HEK293 (cell line): ENCODE measurements at regions not wholly inside any gene's neighbourhood (a gene's known extent, or its start where the extent isn't known, plus 50 kb on each side); places are given as distances from the start of the nearest gene placed in this dataset.
A peak's percentile ranks its signal among the peaks of the same experiment; 100 is the strongest.

Experiments used
- BCL11B ChIP-seq: fragments of 450-650 bp; formaldehyde crosslinking; IDR thresholded peaks from 2 replicates; pipeline ENCODE4 v1.5.1; 2016; ENCODE audit warnings: low read depth, missing biosample characterization, missing genetic modification characterization
- GLIS1 ChIP-seq: fragments of 450-650 bp; formaldehyde crosslinking; IDR thresholded peaks from 2 replicates; pipeline ENCODE4 v1.5.1; 2016; ENCODE audit warnings: missing biosample characterization, missing genetic modification characterization
- HIC1 ChIP-seq: fragments of 450-650 bp; formaldehyde crosslinking; IDR thresholded peaks from 2 replicates; pipeline ENCODE4 v1.5.1; 2016; ENCODE audit warnings: missing biosample characterization, missing genetic modification characterization
- HOXA7 ChIP-seq: sonication (generic); formaldehyde crosslinking; IDR thresholded peaks from 2 replicates; pipeline ENCODE4 v1.8.1; 2022; ENCODE audit warnings: missing genetic modification reagents, borderline replicate concordance
- KLF9 ChIP-seq: fragments of 450-650 bp; formaldehyde crosslinking; IDR thresholded peaks from 2 replicates; pipeline ENCODE4 v1.5.1; 2016; ENCODE audit warnings: missing biosample characterization, missing genetic modification characterization, low read depth
- MYNN ChIP-seq: fragments of 450-650 bp; formaldehyde crosslinking; IDR thresholded peaks from 2 replicates; pipeline ENCODE4 v1.5.1; 2016; ENCODE audit warnings: missing biosample characterization, missing genetic modification characterization, borderline replicate concordance
- MZF1 ChIP-seq: fragments of 450-650 bp; formaldehyde crosslinking; IDR thresholded peaks from 2 replicates; pipeline ENCODE4 v1.5.1; 2017; ENCODE audit warnings: missing biosample characterization, missing genetic modification characterization, borderline replicate concordance
- PBX3 ChIP-seq: sonication (generic); formaldehyde crosslinking; IDR thresholded peaks from 2 replicates; pipeline ENCODE4 v1.8.1; 2022; ENCODE audit warnings: mild to moderate bottlenecking, moderate library complexity, missing genetic modification reagents
- PRDM4 ChIP-seq: fragments of 450-650 bp; formaldehyde crosslinking; IDR thresholded peaks from 2 replicates; pipeline ENCODE4 v1.5.1; 2017; ENCODE audit warnings: missing biosample characterization, missing genetic modification characterization
- TRIM28 ChIP-seq: IDR thresholded peaks from 2 replicates; pipeline ENCODE4 v1.6.1; 2011; ENCODE audit warnings: low read length, control low read depth, borderline replicate concordance
- ZBTB20 ChIP-seq: fragments of 450-650 bp; formaldehyde crosslinking; IDR thresholded peaks from 2 replicates; pipeline ENCODE4 v1.5.1; 2016; ENCODE audit warnings: missing biosample characterization, missing genetic modification characterization
- ZBTB21 ChIP-seq: fragments of 450-650 bp; formaldehyde crosslinking; IDR thresholded peaks from 2 replicates; pipeline ENCODE4 v1.5.1; 2017; ENCODE audit warnings: missing biosample characterization, missing genetic modification characterization
- ZBTB6 ChIP-seq: fragments of 450-650 bp; formaldehyde crosslinking; IDR thresholded peaks from 2 replicates; pipeline ENCODE4 v1.5.1; 2017; ENCODE audit warnings: missing biosample characterization, missing genetic modification characterization
- ZBTB8A ChIP-seq: fragments of 450-650 bp; formaldehyde crosslinking; IDR thresholded peaks from 2 replicates; pipeline ENCODE4 v1.5.1; 2016; ENCODE audit warnings: missing biosample characterization, missing genetic modification characterization
- ZFP69B ChIP-seq: fragments of 450-650 bp; formaldehyde crosslinking; IDR thresholded peaks from 2 replicates; pipeline ENCODE4 v1.5.1; 2016; ENCODE audit warnings: missing biosample characterization, missing genetic modification characterization
- ZNF10 ChIP-seq: fragments of 450-650 bp; formaldehyde crosslinking; IDR thresholded peaks from 2 replicates; pipeline ENCODE4 v1.5.1; 2017; ENCODE audit warnings: missing biosample characterization, missing genetic modification characterization
- ZNF174 ChIP-seq: fragments of 450-650 bp; formaldehyde crosslinking; IDR thresholded peaks from 2 replicates; pipeline ENCODE4 v1.5.0; 2017; ENCODE audit warnings: missing biosample characterization, mild to moderate bottlenecking, missing genetic modification characterization
- ZNF214 ChIP-seq: fragments of 450-650 bp; formaldehyde crosslinking; IDR thresholded peaks from 2 replicates; pipeline ENCODE4 v1.5.1; 2017; ENCODE audit warnings: missing biosample characterization, mild to moderate bottlenecking, missing genetic modification characterization, borderline replicate concordance
- ZNF354C ChIP-seq: fragments of 450-650 bp; formaldehyde crosslinking; IDR thresholded peaks from 2 replicates; pipeline ENCODE4 v1.5.1; 2016; ENCODE audit warnings: missing biosample characterization, missing genetic modification characterization, low read depth, borderline replicate concordance
- ZNF433 ChIP-seq: fragments of 450-650 bp; formaldehyde crosslinking; IDR thresholded peaks from 2 replicates; pipeline ENCODE4 v1.5.1; 2016; ENCODE audit warnings: missing biosample characterization, missing genetic modification characterization, low read depth
- ZNF521 ChIP-seq: fragments of 450-650 bp; formaldehyde crosslinking; IDR thresholded peaks from 2 replicates; pipeline ENCODE4 v1.5.1; 2017; ENCODE audit warnings: missing biosample characterization, mild to moderate bottlenecking, missing genetic modification characterization
- ZNF530 ChIP-seq: fragments of 450-650 bp; formaldehyde crosslinking; IDR thresholded peaks from 2 replicates; pipeline ENCODE4 v1.5.1; 2016; ENCODE audit warnings: low read depth, missing biosample characterization, missing genetic modification characterization
- ZNF549 ChIP-seq: fragments of 450-650 bp; IDR thresholded peaks from 2 replicates; pipeline ENCODE4 v1.5.1; 2018; ENCODE audit warnings: missing biosample characterization, missing genetic modification characterization, mild to moderate bottlenecking, inconsistent platforms, moderate library complexity
- ZNF560 ChIP-seq: fragments of 450-650 bp; formaldehyde crosslinking; IDR thresholded peaks from 2 replicates; pipeline ENCODE4 v1.5.1; 2017; ENCODE audit warnings: missing biosample characterization, missing genetic modification characterization, borderline replicate concordance
- ZNF610 ChIP-seq: fragments of 450-650 bp; formaldehyde crosslinking; IDR thresholded peaks from 2 replicates; pipeline ENCODE4 v1.5.1; 2016; ENCODE audit warnings: missing biosample characterization, missing genetic modification characterization, borderline replicate concordance
- ZNF654 ChIP-seq: fragments of 450-650 bp; formaldehyde crosslinking; IDR thresholded peaks from 2 replicates; pipeline ENCODE4 v1.5.1; 2016; ENCODE audit warnings: low read depth, missing biosample characterization, missing genetic modification characterization
- ZNF660 ChIP-seq: fragments of 450-650 bp; IDR thresholded peaks from 2 replicates; pipeline ENCODE4 v1.5.1; 2018; ENCODE audit warnings: missing biosample characterization, mild to moderate bottlenecking, missing genetic modification characterization
- ZNF776 ChIP-seq: fragments of 450-650 bp; formaldehyde crosslinking; IDR thresholded peaks from 2 replicates; pipeline ENCODE4 v1.5.0; 2017; ENCODE audit warnings: missing biosample characterization, missing genetic modification characterization, borderline replicate concordance
- ZNF792 ChIP-seq: fragments of 450-650 bp; formaldehyde crosslinking; IDR thresholded peaks from 2 replicates; pipeline ENCODE4 v1.5.1; 2016; ENCODE audit warnings: missing biosample characterization, missing genetic modification characterization
- ZSCAN30 ChIP-seq: fragments of 450-650 bp; IDR thresholded peaks from 2 replicates; pipeline ENCODE4 v1.5.1; 2018; ENCODE audit warnings: missing biosample characterization, mild to moderate bottlenecking, missing genetic modification characterization, moderate library complexity
- ZSCAN4 ChIP-seq: fragments of 450-650 bp; formaldehyde crosslinking; IDR thresholded peaks from 2 replicates; pipeline ENCODE4 v1.5.1; 2017; ENCODE audit warnings: missing biosample characterization, missing genetic modification characterization

- TF ChIP-seq ZNF530 (tag by site-specific recombination) (no peak), ZBTB6 (tag by site-specific recombination) (no peak), ZBTB20 (tag by site-specific recombination) (peak; percentile 64), ZSCAN30 (tag by site-specific recombination) (0 out of 2 replicates have a peak, but pooled peaks have one; percentile 60), ZNF610 (tag by site-specific recombination) (no peak), ZNF660 (tag by site-specific recombination) (no peak), HIC1 (tag by site-specific recombination) (peak; percentile 59), ZNF521 (tag by site-specific recombination) (no peak), PBX3 (CRISPR knock-in tag) (no peak), ZNF549 (tag by site-specific recombination) (no peak), ZNF654 (tag by site-specific recombination) (no peak), ZNF792 (no peak), ZNF776 (tag by site-specific recombination) (no peak), PRDM4 (tag by site-specific recombination) (no peak), ZNF10 (no peak), MZF1 (tag by site-specific recombination) (no peak), HOXA7 (CRISPR knock-in tag) (no peak), ZNF433 (tag by site-specific recombination) (no peak), ZNF214 (tag by site-specific recombination) (no peak), ZNF354C (tag by site-specific recombination) (no peak), ZSCAN4 (no peak), ZBTB21 (tag by site-specific recombination) (no peak), TRIM28 (no peak), ZNF560 (tag by site-specific recombination) (no peak), MYNN (tag by site-specific recombination) (no peak), GLIS1 (peak; percentile 91), ZNF174 (tag by site-specific recombination) (no peak), BCL11B (tag by site-specific recombination) (peak; percentile 47; the same call in 1 of the 2 replicates), KLF9 (tag by site-specific recombination) (peak; percentile 58), ZFP69B (tag by site-specific recombination) (no peak), ZBTB8A (peak; percentile 48; the same call in 1 of the 2 replicates)
Observed at GRCh38 chr10:50991456-50992355, 82.6 kb upstream of the PRKG1 start (continued).
